Cardiac muscle cell (in vitro differentiated cells and primary cell): ENCODE measurements at regions not wholly inside any gene's neighbourhood (a gene's known extent, or its start where the extent isn't known, plus 50 kb on each side); places are given as distances from the start of the nearest gene placed in this dataset.

Source experiments
- DNase-seq, 2 donors: peaks; one replicate each; pipeline versions ENCODE4 v3.0.0 to v3.0.0-alpha.2; 2010 to 2017; ENCODE audit warnings: low read depth in 1 of 2, low spot score in 1 of 2
- H3K27ac ChIP-seq: fragments of 200-600 bp; sonication (generic); 2 replicates; pipeline ENCODE4 v1.5.1; 2016
- H3K27me3 ChIP-seq: fragments of 200-600 bp; sonication (generic); 2 replicates; pipeline ENCODE4 v1.6.0; 2016; ENCODE audit warnings: control low read depth
- H3K36me3 ChIP-seq: fragments of 200-600 bp; sonication (generic); 2 replicates; pipeline ENCODE4 v1.5.1; 2016; ENCODE audit warnings: control low read depth
- H3K4me1 ChIP-seq: fragments of 200-600 bp; sonication (generic); 2 replicates; pipeline ENCODE4 v1.8.1; 2017; ENCODE audit warnings: low read depth, mild to moderate bottlenecking, mixed run types
- H3K4me3 ChIP-seq: fragments of 200-600 bp; sonication (generic); 2 replicates; pipeline ENCODE4 v1.5.1; 2016; ENCODE audit warnings: mild to moderate bottlenecking
- H3K9me3 ChIP-seq: fragments of 200-600 bp; sonication (generic); 2 replicates; pipeline ENCODE4 v1.5.1; 2017; ENCODE audit warnings: low read depth, mild to moderate bottlenecking, control low read depth
- CTCF ChIP-seq: IDR thresholded peaks from 2 replicates; pipeline ENCODE4 v1.5.1; 2012; ENCODE audit warnings: low read depth, mild to moderate bottlenecking, low read length

GRCh38 chr5:158344376-158344775, 485.4 kb upstream of the CLINT1 start:
- DNase-seq: no peak
- Histone ChIP-seq H3K27ac (no peak overlapping the region), H3K27me3 (no peaks in the 10 kb centered on the region), H3K9me3 (no peaks in the 10 kb centered on the region), H3K4me3 (no peak overlapping the region), H3K36me3 (no peaks in the 10 kb centered on the region), H3K4me1 (no peaks in the 10 kb centered on the region)
- no peak for TF ChIP-seq CTCF

GRCh38 chr5:158340608-158341007, 481.7 kb upstream of the CLINT1 start:
- no peaks in the 10 kb centered on the region for H3K27me3 ChIP-seq
- no peaks in the 10 kb centered on the region for H3K36me3 ChIP-seq
- H3K4me3 ChIP-seq: no peak overlapping the region
- no peak for TF ChIP-seq CTCF
- H3K27ac ChIP-seq: no peak overlapping the region
- no peaks in the 10 kb centered on the region for H3K9me3 ChIP-seq
- H3K4me1 ChIP-seq: no peaks in the 10 kb centered on the region
- no peak for DNase-seq

- DNase-seq: peak in 1 of 2 donors; percentile 4
Observed at GRCh38 chr5:158326256-158326655, 467.3 kb upstream of the CLINT1 start.

GRCh38 chr5:158324236-158324635, 465.3 kb upstream of the CLINT1 start:
- DNase-seq: no peak
- TF ChIP-seq CTCF: no peak
- H3K36me3 ChIP-seq: no peaks in the 10 kb centered on the region

More at GRCh38 chr5:158326256-158326655, 467.3 kb upstream of the CLINT1 start:
- H3K4me3 ChIP-seq: no peak overlapping the region
- TF ChIP-seq CTCF: no peak
- H3K4me1 ChIP-seq: no peaks in the 10 kb centered on the region
- H3K27me3 ChIP-seq: no peaks in the 10 kb centered on the region
- H3K36me3 ChIP-seq: no peaks in the 10 kb centered on the region
- H3K9me3 ChIP-seq: no peaks in the 10 kb centered on the region
- H3K27ac ChIP-seq: no peak overlapping the region

GRCh38 chr5:158322620-158323019, 463.7 kb upstream of the CLINT1 start:
- no peak overlapping the region for H3K4me3 ChIP-seq
- H3K9me3 ChIP-seq: no peaks in the 10 kb centered on the region
- no peaks in the 10 kb centered on the region for H3K4me1 ChIP-seq
- no peaks in the 10 kb centered on the region for H3K27me3 ChIP-seq
- no peaks in the 10 kb centered on the region for H3K36me3 ChIP-seq
- no peak for TF ChIP-seq CTCF
- DNase-seq: no peak
- H3K27ac ChIP-seq: no peak overlapping the region

More at GRCh38 chr5:158324236-158324635, 465.3 kb upstream of the CLINT1 start:
- Histone ChIP-seq H3K9me3 (no peaks in the 10 kb centered on the region), H3K4me3 (no peak overlapping the region), H3K4me1 (no peaks in the 10 kb centered on the region), H3K27ac (no peak overlapping the region), H3K27me3 (no peaks in the 10 kb centered on the region)

- H3K4me3 ChIP-seq: no peak overlapping the region
- no peaks in the 10 kb centered on the region for H3K4me1 ChIP-seq
- no peaks in the 10 kb centered on the region for H3K36me3 ChIP-seq
- no peaks in the 10 kb centered on the region for H3K9me3 ChIP-seq
- no peak overlapping the region for H3K27ac ChIP-seq
- no peak for TF ChIP-seq CTCF
- H3K27me3 ChIP-seq: no peaks in the 10 kb centered on the region
- DNase-seq: no peak
Observed at GRCh38 chr5:158320934-158321333, 462.0 kb upstream of the CLINT1 start.
